Peyer's patch (tissue), 4 donors: ENCODE measurements at regions not wholly inside any gene's neighbourhood (a gene's known extent, or its start where the extent isn't known, plus 50 kb on each side); places are given as distances from the start of the nearest gene placed in this dataset.

Source experiments
- DNase-seq, 3 donors: peaks; one replicate each; pipeline ENCODE4 v3.0.0-alpha.2; 2017 to 2019
- H3K27ac ChIP-seq, 4 donors: fragments of 200-600 bp; sonication (generic); one replicate each; pipeline ENCODE4 v1.5.1; 2016 to 2019
- H3K27me3 ChIP-seq, 2 donors: fragments of 200-600 bp; sonication (generic); one replicate each; pipeline ENCODE4 v1.5.1; 2019
- H3K36me3 ChIP-seq, 3 donors: fragments of 200-600 bp; sonication (generic); one replicate each; pipeline ENCODE4 v1.5.1; 2016 to 2019
- H3K4me1 ChIP-seq, 4 donors: fragments of 200-600 bp; sonication (generic); one replicate each; pipeline ENCODE4 v1.5.1; 2016 to 2019
- H3K4me3 ChIP-seq, 4 donors: fragments of 200-600 bp; sonication (generic); 1 replicate in 3 of 4; 2 replicates in 1 of 4; pipeline ENCODE4 v1.5.1; 2016 to 2019; ENCODE audit warnings: mild to moderate bottlenecking in 1 of 4
- H3K9me3 ChIP-seq, 4 donors: fragments of 200-600 bp; sonication (generic); one replicate each; pipeline ENCODE4 v1.5.1; 2016 to 2019; ENCODE audit warnings: mild to moderate bottlenecking in 1 of 4
- CTCF ChIP-seq, 6 experiments: fragments of 450-650 bp in 4 of 6; fragments of 200-600 bp in 2 of 6; sonication (generic) in 1 of 6; IDR thresholded peaks; one replicate each; pipeline ENCODE4 v1.5.1; 2017 to 2019; ENCODE audit warnings: antibody characterized with exemption in 6 of 6, mild to moderate bottlenecking in 3 of 6, moderate library complexity in 1 of 6
- POLR2A ChIP-seq, 2 donors: fragments of 450-650 bp; IDR thresholded peaks; one replicate each; pipeline ENCODE4 v1.5.1; 2017; ENCODE audit warnings: antibody characterized with exemption in 2 of 2, mild to moderate bottlenecking in 2 of 2, moderate library complexity in 2 of 2

- TF ChIP-seq POLR2A (IDR thresholded peaks at IDR 0.05) (no peak), CTCF (IDR thresholded peaks at IDR 0.05) (no peak)
- Histone ChIP-seq H3K4me1 (no peaks in the 10 kb centered on the region), H3K27me3 (no peaks in the 10 kb centered on the region), H3K4me3 (no peak overlapping the region), H3K9me3 (no peaks in the 10 kb centered on the region), H3K27ac (no peak overlapping the region), H3K36me3 (no peaks in the 10 kb centered on the region)
- no peak for DNase-seq
These were observed 126.4 kb downstream of the TXNL1 start for GRCh38 chr18:56511996-56512395.

- Histone ChIP-seq H3K9me3 (no peaks in the 10 kb centered on the region), H3K27me3 (no peaks in the 10 kb centered on the region), H3K4me1 (no peaks in the 10 kb centered on the region), H3K4me3 (no peak overlapping the region), H3K36me3 (no peaks in the 10 kb centered on the region), H3K27ac (no peak overlapping the region)
- TF ChIP-seq POLR2A (IDR thresholded peaks at IDR 0.05) (no peak), CTCF (IDR thresholded peaks at IDR 0.05) (no peak)
- DNase-seq, result no peak
These were observed 128.3 kb downstream of the TXNL1 start for GRCh38 chr18:56510108-56510507.

- Histone ChIP-seq H3K9me3 (no peaks in the 10 kb centered on the region), H3K4me3 (no peak overlapping the region), H3K4me1 (no peaks in the 10 kb centered on the region), H3K36me3 (no peaks in the 10 kb centered on the region), H3K27ac (no peak overlapping the region), H3K27me3 (no peaks in the 10 kb centered on the region)
- DNase-seq, result no peak
- no peak for TF ChIP-seq CTCF (IDR thresholded peaks at IDR 0.05)
- no peak for TF ChIP-seq POLR2A (IDR thresholded peaks at IDR 0.05)
These were observed 128.7 kb downstream of the TXNL1 start for GRCh38 chr18:56509656-56510055.

GRCh38 chr18:56508370-56509036 is 129.9 kb downstream of the TXNL1 start:
- Histone ChIP-seq H3K27ac (no peak overlapping the region), H3K4me3 (no peak overlapping the region), H3K27me3 (no peaks in the 10 kb centered on the region), H3K9me3 (no peaks in the 10 kb centered on the region), H3K4me1 (no peaks in the 10 kb centered on the region), H3K36me3 (no peaks in the 10 kb centered on the region)
- TF ChIP-seq CTCF (IDR thresholded peaks at IDR 0.05), result no peak
- TF ChIP-seq POLR2A (IDR thresholded peaks at IDR 0.05), result no peak
- DNase-seq, result no peak

- Histone ChIP-seq H3K36me3 (no peaks in the 10 kb centered on the region), H3K27me3 (no peaks in the 10 kb centered on the region), H3K4me1 (no peaks in the 10 kb centered on the region), H3K27ac (no peak overlapping the region), H3K4me3 (no peak overlapping the region), H3K9me3 (no peaks in the 10 kb centered on the region)
- no peak for TF ChIP-seq CTCF (IDR thresholded peaks at IDR 0.05)
- no peak for TF ChIP-seq POLR2A (IDR thresholded peaks at IDR 0.05)
- no peak for DNase-seq
These were observed 132.4 kb downstream of the TXNL1 start for GRCh38 chr18:56505971-56506370.

- no peak overlapping the region for H3K27ac ChIP-seq
- no peak overlapping the region for H3K4me3 ChIP-seq
- no peak for DNase-seq
- no peaks in the 10 kb centered on the region for H3K27me3 ChIP-seq
- H3K9me3 ChIP-seq, result no peaks in the 10 kb centered on the region
- TF ChIP-seq POLR2A (IDR thresholded peaks at IDR 0.05), result no peak
- no peaks in the 10 kb centered on the region for H3K36me3 ChIP-seq
- H3K4me1 ChIP-seq, result no peaks in the 10 kb centered on the region
These were observed 133.1 kb downstream of the TXNL1 start for GRCh38 chr18:56505293-56505692.
